ENCODE measurements at regions not wholly inside any gene's neighbourhood (a gene's known extent, or its start where the extent isn't known, plus 50 kb on each side); places are given as distances from the start of the nearest gene placed in this dataset.

GRCh38 chr13:21986602-21987001 is 315.7 kb downstream of the FGF9 start (continued):
- TF ChIP-seq EZH2 (IDR thresholded peaks at IDR 0.05; ENCODE audit: low read depth, low read length, severe bottlenecking) (no peak), CTBP2 (IDR thresholded peaks at IDR 0.05; ENCODE audit: borderline replicate concordance, insufficient read depth, insufficient read length, low read length) (no peak)
